ENCODE measurements at regions not wholly inside any gene's neighbourhood (a gene's known extent, or its start where the extent isn't known, plus 50 kb on each side); places are given as distances from the start of the nearest gene placed in this dataset.
A peak's percentile ranks its signal among the peaks of the same experiment; 100 is the strongest.

DNA sequence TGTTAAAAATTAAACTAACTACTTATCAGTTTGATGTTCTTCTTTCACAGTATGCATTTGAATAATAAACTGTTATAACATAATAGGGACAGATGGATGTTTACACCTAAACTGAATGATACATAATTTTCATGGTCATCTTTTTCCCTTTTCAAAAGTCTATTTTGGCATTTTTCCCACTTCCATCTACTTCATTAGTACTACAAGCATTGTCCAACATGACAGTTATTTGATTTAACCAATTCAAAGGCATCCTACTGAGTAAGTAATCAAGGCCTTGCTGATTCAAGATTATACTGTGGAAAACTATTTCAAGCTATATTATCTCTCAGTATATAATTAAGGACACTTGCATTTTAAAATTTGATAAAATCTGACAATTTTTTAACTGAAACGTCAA lies 212.9 kb downstream of the FAT4 start:
- DNase-seq (ENCODE audit: low read depth) = no peak
- no peak overlapping the region for H3K4me3 ChIP-seq (ENCODE audit: low read length)
- TF ChIP-seq, protein P1, sequence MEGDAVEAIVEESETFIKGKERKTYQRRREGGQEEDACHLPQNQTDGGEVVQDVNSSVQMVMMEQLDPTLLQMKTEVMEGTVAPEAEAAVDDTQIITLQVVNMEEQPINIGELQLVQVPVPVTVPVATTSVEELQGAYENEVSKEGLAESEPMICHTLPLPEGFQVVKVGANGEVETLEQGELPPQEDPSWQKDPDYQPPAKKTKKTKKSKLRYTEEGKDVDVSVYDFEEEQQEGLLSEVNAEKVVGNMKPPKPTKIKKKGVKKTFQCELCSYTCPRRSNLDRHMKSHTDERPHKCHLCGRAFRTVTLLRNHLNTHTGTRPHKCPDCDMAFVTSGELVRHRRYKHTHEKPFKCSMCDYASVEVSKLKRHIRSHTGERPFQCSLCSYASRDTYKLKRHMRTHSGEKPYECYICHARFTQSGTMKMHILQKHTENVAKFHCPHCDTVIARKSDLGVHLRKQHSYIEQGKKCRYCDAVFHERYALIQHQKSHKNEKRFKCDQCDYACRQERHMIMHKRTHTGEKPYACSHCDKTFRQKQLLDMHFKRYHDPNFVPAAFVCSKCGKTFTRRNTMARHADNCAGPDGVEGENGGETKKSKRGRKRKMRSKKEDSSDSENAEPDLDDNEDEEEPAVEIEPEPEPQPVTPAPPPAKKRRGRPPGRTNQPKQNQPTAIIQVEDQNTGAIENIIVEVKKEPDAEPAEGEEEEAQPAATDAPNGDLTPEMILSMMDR (conservative IDR thresholded peaks at IDR 0.05; ENCODE audit: low read length) = no peak

DNA sequence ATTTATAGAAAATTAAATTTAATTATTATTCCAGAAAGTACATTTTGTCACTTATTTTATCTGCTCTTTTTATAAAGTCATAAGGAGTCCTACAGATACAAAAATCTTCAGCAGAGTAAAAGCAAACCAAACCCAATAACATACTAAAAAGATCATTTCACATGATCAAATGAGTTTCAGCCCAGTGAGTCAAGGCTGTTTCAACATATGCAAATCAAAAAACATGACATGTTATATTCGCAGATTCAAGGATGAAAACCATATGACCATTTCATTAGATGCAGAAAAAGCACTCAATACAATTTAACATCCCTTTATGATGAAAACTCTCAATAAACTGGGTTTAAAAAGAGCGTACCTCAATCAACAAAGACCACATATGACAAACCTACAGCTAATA lies 214.3 kb downstream of the FAT4 start:
- H3K4me3 ChIP-seq (ENCODE audit: low read length) = no peak overlapping the region
- DNase-seq (ENCODE audit: low read depth) = peak; percentile 5
- TF ChIP-seq, protein P1 (conservative IDR thresholded peaks at IDR 0.05; ENCODE audit: low read length) = no peak

DNA sequence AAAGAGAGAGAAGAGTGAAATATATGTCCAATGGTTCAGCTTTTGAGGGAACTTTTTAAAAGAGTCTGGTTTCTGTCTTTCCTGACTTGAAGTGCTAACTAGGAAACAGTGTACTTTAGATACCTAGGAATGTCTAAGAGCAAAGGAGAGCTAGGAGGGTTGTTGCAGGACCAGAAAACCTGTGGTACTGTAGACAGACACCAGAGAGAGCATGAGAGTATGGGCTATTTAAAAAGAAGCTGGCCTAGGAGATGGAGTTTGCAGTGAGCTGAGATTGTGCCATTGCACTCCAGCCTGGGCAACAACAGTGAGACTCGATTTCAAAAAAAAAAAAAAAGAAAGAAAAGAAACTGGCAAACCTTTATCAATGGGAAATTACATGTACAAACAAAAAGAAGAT lies 223.9 kb downstream of the FAT4 start:
- no peak for DNase-seq (ENCODE audit: low read depth)
- H3K4me3 ChIP-seq (ENCODE audit: low read length) = no peak overlapping the region
- TF ChIP-seq, protein P1 (conservative IDR thresholded peaks at IDR 0.05; ENCODE audit: low read length) = no peak

DNA sequence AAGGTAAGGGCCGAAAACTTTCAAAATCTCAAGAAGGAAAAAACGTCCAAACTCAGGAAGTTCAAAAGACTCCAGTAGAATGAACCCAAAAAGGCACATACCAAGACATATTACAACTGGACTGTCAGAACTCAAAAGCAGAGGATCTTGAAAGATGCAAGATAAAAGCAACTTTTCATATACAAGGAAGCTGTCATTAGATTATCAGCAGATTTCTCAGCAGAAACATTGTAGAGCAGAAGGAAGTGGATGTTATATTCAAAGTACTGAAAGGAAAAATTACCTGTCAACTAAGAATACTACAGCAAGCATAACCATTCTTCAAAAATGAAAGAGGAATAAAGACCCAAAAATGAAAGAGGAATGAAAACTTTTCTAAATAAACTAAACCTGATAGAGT lies 224.9 kb downstream of the FAT4 start:
- no peak overlapping the region for H3K4me3 ChIP-seq (ENCODE audit: low read length)
- TF ChIP-seq, protein P1 (conservative IDR thresholded peaks at IDR 0.05; ENCODE audit: low read length) = no peak
- no peak for DNase-seq (ENCODE audit: low read depth)

DNA sequence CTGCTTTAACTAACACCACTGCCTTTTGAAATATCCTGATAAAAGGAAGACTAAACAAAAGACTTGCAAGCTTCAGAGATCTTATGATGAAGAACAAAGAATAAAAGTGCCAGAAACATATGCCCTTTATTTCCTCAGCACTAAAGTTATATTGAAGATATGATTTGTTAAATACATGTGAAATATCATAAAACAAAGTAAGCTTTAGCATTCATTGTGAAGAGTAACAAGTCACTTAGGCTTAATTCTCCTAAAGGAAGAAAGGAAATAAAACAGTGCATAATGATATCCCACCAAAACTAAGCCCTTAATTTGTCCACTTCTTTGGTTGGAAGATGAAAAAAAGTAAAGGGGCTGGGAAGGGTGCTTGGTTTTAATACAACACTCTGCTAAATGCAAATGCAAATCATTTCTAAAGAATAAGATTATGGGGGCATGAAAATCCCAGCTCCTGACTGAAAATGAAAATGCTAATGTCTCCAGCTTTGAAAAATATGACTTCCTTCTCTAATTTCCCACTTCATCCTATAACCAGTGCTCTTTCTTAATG lies 227.2 kb downstream of the FAT4 start:
- no peak for DNase-seq (ENCODE audit: low read depth)
- H3K4me3 ChIP-seq (ENCODE audit: low read length) = no peak overlapping the region
- TF ChIP-seq, protein P1 (conservative IDR thresholded peaks at IDR 0.05; ENCODE audit: low read length) = no peak

DNA sequence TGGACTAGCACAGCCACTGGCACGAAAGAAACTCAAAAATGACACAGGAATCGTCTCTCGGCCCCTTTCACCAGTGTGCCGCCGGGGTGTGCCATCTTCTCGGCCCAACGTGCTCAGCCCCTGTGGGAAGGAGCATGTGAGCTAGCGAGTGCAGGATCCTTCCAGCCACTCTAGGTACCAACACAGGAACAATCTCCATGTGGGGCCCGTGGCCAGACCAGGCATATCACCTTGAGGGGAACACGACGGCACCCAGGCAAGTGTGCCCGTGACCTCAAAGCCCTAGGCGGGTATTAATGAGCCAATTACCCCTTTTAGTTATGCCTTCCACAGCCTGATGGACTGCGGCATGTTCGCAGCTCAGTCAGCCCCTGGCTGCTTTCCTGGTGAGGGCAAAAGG lies 231.5 kb downstream of the FAT4 start:
- H3K4me3 ChIP-seq (ENCODE audit: low read length) = no peak overlapping the region
- TF ChIP-seq, protein P1 (conservative IDR thresholded peaks at IDR 0.05; ENCODE audit: low read length) = no peak
- DNase-seq (ENCODE audit: low read depth) = no peak

DNA sequence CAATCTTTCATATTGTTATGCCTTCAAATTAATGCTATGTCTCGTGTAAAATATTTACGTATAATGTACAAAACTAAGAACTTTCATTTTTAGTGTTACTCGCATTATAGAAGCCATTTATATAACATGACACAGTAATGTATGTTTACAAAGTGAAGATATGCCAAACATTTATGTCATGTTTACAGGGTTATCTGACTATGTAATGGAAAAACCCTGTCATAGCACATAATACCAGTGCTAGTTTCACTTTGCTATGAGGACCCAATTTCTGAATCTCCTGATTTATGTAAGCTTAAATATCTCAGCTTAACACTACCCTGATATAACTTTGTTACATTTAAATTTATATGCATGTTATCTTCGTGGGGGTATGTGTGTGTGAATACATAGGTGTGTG lies 233.1 kb downstream of the FAT4 start:
- no peak for DNase-seq (ENCODE audit: low read depth)
- TF ChIP-seq, protein P1 (conservative IDR thresholded peaks at IDR 0.05; ENCODE audit: low read length) = no peak
- no peak overlapping the region for H3K4me3 ChIP-seq (ENCODE audit: low read length)
